NCI-H524 (cell line): ENCODE measurements at regions not wholly inside any gene's neighbourhood (a gene's known extent, or its start where the extent isn't known, plus 50 kb on each side); places are given as distances from the start of the nearest gene placed in this dataset.

Source experiments
- DNase-seq, 2 experiments: peaks; one replicate each; lab custom pipeline; 2025; lab: John Stamatoyannopoulos, UW

DNA sequence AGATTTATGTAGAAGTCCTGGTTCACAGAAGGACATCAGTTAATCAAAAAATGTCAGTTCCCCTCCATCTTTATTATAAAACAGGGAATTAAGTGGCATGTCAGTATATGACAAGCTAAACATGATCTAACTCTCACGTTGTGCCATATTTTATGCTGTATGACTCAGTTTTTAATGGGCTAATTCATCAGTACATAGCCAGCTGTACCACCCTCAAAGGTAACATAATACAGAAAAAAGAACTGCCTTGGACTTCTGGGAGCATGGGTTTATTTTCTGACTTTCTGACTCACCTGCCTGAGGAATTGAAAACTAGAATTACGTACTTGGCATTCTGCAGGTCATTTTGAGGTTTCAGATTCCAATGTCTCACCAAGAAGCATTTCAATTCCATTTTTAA lies 135.7 kb downstream of the CMPK2 start:
- DNase-seq = no peak

DNA sequence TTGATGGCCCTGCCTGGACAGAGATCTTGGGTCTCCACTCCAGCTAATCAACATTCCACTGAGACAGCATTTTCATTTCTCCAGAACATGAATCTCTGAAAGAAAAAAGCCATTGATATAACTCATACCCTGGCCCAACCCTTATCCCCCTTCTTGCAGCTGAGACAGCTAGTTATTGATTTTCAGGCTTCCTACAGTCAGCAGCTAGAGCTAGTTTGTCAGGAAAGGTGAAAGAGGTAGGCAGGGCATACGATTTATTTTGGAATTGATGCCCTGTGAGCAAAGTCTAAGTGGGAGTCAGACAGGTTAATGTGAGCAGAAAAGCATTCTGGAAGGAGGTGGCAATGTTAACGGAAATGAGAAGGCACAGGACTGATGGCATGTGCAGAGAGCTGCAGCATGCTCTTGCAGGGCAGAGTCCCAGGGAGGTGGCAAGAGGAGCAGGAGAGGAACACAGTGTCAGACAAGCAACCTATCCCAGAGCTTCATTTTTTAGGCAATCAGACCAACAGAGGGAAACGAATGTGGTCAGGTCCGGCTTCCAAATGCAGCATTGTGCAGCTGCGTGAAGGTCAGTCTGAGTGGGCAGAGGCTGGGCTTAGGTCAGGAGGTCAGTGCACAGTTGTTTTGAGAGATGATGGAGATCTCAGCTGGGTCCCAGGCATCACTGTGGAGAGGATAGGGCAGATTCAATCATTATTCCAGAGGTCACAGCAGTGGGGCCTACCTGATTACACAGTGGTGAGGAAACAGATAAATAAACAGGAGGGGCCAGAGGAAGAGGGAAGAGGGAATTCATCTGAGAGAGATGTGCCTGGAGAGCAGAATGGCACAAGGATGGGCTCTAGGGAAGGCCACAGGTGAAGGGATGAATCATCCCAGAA lies 134.8 kb downstream of the CMPK2 start:
- no peak for DNase-seq

DNA sequence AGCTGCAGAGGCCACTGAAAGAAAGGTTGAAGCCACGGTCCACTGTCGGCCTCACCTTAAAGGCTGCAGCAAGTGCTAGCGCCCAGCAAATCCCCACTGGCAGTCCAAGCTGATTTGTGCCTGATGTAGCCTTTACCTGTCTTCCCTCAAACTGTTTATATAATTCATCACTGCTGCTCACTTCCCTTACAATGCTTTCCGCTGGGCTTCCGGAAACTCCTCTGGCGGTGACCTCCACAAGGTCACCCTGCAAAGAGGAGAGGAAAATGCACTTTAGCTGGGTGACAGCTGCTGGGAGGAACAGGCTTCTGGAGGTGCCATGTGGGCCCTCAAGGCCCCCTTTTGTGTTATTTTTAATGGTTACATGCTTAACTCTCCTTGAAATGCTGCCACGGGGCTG lies 126.2 kb downstream of the CMPK2 start:
- no peak for DNase-seq

DNA sequence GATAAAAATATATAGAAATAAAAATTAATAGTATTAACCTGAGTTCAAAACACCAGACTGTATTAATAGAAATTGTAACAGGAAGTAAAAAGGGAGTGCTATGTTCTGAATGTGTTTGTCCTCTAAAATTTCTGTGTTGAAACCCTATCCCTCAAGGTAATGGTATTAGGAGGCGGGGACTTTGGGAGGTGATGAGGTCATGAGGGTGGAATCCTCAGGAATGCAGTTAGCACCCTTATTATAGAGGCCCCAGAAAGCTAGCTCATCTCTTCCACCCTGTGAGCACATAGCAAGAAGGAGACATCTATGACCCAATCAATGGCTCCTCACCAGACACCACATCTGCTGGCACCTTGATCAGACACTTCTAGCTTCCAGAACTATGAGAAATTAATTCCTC lies 124.5 kb downstream of the CMPK2 start:
- no peak for DNase-seq

DNA sequence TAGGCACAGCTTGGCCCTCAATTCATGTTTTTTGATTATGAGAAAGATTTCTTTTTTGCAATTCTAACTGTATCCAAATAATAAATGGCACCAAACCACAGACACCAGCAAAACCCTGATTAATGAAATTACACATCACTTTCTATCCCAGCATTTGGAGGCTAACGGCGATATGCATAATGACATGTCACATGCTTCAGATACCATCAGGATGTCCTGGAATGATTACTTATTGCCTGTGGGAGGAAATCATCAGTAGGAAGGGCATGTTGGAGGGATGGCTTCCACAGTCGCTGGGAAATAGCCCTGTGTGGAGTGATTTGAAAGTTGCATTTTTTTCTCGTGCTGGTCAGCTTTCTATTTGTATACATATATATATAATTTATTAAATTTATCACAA lies 121.7 kb downstream of the CMPK2 start:
- DNase-seq = no peak

DNA sequence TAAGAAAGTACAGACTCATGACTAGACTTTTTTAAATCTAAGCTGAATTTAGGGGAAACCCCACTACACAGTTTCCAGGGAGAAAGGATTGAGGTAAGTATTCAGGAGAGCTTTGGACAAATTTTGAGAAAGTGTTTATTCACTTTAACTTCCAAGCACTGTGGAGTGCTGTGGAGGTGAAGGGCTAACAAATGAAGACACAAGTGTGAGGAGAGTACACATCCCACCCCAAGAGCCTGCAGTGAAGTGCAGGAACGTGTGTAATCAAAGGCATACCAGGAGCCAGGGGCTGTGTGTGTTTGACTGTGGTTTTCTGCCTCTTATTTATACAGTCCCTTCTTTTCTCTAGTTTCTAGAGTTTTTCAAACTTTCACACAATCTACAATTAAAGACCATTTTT lies 118.3 kb downstream of the CMPK2 start:
- no peak for DNase-seq

DNA sequence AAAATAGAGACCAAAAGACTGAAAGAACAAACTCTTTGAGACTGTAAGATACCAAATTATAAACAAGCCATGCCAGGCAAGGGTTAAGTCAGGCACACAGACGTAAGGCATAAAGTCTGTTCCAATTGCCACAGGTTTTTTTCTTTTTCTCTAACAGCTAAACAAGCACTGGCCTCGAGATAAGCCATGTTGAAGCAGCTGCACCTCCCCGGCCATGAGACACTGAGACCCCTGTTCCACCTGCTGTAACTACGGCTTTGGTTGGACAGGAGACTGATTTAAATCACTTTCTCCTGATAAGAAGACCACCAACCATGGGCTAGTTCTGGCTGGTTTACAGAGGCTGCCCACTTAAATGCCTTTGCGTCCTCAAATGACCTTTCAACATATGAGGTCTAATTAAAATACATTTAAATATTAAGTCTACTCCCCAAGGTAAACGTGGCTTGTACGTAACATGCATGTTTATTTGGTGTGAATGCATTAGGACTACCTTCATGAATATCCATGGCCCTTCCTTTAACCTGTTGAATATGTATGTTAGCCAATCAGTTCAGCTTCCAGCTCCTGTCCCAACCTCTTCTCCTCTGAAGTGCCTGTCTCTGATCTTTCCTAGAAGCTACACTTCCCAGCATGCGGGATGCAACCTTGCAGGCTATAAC lies 117.2 kb downstream of the CMPK2 start:
- DNase-seq = no peak

DNA sequence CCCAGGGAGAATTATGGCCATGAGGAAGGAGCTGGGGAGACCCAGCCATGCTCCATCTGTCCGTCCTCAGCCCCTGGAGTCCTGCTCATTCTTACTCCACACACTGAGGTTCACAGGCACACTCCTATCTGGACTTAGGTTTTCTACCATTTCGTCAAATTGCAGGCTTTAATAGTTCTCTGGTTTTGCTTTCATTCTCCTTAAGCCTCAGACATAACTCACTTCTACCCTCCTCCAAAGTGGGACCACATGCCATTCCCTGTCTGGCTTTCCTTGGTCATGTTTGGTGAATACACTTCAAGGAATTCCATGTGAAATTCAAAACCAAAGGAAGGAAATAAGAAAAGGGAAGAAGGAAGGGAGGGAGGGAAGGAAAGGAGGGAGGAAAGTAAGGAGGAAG lies 115.7 kb downstream of the CMPK2 start:
- DNase-seq = no peak

DNA sequence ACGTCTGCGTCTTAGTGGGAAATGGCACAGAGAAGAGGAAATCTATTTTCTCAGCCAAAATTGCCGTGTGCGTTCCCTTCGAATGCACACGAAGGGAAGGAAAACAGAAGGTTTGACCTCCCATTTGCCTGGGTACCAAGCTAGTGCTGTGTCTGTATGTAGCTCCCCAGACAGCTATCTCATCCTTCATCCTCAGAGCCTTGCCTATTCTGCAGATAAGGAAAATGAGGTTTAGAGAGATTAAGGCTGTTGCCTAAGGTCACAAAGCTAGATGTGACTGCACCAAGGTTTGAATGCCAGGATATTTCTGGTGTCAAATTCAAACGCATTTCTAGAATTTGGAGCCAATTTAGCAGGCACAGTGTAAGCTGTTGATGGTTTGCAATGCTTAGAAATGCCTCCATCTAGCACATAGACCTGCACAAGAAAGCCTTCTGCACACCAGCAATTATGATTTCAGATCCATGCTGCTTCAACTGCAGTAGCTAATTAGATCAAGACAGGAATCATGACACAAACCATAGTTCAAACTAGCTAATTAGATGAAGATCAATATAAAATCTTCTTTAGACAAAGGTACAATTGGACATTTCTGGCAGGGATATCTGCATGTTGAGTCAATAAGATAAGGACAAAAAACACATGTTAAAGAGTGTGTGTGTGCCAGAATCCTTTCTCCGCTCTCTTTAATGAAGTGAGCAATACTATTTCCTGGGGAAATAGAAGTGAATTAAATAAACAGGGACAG lies 115.1 kb downstream of the CMPK2 start:
- DNase-seq = no peak

DNA sequence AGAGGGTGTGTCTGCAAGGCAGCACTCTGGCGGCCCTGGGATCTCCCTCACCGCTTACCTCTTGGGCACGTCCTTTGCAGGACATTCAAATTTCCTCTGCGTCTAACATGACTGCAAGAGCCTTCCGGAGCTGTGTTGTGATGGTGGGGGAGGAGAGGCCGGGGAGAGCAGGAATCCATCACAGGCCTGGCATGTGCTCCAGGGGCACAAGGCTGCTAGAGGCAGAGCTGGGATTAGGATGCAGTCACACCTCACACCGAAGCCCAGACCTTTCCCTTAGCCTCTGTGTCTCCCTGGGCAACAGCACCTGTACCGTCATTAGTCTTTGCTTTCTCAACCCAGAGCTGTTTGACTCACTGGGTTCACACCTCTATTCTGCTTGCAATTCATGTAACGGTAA lies 111.3 kb downstream of the CMPK2 start:
- no peak for DNase-seq

DNA sequence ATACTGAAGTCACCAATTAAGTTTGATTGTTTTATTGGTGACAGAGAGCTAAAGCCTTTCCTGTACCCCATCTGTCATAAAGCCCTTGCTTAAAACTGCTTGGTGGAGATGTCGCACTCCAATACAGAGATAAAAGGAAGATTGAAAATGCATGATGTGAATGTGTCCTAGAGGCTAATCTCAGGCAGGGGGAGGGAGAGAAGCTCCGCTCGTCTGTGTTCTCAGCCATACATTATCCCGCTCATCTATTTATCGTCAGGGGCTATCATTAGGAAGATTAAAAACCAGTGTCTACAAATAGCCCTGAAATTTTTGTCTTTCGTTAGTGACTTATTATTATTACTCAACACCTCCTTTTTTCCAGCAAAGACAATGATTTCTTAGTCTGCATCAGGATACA lies 110.3 kb downstream of the CMPK2 start:
- DNase-seq = no peak

DNA sequence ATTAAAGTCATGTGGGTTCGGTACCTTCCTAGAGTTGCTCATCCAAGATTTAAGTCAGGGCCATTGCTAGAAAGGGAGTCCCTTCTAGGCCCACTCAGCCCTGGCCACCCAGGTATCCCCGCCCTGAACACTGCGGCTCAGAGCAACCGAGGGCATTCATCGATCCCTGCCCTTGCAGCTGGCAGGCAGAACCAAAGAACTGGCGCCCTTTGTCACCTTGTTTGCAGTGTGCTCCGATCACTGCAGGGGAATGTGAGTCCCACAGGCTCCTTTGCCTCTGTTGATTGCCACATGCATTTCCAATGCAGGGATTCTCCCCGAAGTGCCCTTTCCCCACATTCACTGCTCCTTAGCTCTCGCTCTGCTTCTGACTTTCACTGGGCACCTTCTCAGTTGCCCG lies 108.5 kb downstream of the CMPK2 start:
- DNase-seq = no peak

DNA sequence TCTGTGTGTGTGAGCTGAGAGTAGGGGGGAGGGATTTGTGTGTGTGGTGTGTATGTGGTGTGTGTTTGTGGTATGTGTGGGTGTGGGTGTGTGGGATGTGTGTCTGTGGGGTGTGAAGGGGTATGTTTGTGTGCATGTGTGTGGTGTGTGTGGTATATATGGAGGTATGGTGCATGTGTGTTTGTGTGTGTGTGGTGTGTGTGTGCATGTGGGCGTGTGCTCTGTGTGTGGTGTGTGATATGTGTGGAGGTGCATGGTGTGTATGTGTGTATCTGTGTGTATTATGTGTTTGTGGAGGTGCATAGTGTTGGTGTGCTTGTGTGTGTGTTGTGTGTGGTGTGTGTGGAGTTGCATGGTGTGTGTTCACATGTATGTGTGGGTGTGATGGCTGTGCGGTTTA lies 106.0 kb downstream of the CMPK2 start:
- no peak for DNase-seq

DNA sequence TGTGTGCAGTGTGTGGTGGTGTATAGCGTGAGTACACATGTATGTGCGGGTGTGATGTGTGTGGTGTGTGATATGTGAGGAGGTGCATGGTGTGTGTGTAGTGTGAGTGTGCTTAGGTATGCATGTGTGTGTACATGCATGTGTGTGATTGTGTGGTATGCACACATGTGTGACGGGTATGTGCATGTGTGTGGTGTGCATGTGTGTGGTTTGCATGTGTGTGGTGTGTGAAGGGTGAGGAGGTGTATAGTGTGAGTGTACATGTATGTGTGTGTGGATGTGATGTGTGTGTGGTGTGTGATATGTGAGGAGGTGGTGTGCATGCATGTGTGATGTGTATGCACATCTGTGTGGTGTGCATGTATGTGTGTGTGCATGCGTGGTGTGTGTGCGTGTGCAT lies 105.6 kb downstream of the CMPK2 start:
- no peak for DNase-seq

DNA sequence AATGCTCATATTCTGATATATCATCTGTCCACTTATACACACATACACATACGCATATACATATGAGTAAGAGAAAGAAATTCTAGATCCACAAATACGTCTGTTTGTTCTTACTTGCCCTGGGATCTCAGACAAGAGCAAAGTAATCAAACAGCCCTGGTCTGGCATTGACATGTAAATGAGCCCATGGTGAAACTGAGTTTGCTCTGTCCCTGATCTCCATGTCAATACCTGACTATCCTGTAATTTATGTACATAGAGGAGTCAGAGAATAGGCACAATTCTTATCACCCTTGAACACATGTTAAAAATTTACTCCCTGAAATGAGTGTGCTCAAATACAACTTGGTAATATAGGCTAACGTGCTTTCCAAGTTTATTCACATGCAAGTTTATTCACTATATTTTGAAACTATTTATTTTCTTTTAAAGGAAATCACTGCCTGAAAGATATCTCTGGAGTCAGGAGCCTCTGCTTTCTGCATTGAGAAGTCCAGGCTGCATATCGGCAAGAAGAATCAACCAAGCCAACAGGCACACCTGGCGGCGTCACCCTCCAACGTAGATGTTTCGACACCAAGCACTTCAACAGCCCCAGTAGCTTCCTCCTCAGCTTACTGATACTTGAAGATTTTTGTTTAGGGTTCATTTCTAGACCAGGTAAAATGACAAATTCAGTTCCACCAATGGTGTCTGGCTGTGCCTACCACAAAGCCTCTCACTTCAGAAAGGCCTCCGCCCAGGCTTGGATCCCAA lies 100.6 kb downstream of the CMPK2 start:
- DNase-seq = no peak

DNA sequence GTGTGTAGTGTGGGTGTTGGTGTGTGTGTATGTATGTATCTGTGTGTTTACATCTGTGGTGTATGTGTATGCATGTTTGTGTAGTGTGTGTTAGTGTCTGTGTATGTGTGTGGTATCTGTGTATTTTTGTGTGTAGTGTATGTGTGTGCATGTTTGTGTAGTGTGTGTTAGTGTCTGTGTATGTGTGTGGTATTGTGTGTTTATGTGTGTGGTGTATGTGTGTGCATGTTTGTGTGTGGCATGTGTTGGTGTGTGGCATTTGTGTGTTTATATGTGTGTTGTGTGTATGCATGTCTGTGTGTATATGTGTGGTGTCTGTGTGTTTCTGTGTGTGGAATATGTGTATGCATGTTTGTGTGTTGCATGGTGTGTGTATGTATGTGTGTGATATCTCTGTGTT lies 96.4 kb downstream of the CMPK2 start:
- no peak for DNase-seq

DNA sequence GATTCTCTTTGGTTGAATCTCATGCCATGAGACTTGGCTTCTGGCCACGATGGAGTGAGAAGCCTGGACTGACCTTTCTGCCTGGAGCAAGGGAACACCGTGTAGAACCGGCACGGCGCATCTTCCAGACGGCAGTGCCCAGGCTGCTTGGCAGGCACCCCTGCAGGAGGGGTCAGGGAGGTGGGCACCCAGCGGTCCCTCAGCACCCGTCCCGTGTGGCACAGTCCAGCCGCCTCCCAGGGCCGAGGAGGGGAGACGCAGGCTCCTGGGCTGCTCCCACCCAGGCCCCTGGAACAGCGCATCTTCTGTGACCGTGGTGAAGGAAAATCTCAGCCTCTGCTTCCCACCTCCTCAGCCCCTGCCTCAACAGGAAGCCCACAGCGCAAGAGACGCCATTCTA lies 95.7 kb downstream of the CMPK2 start:
- no peak for DNase-seq

DNA sequence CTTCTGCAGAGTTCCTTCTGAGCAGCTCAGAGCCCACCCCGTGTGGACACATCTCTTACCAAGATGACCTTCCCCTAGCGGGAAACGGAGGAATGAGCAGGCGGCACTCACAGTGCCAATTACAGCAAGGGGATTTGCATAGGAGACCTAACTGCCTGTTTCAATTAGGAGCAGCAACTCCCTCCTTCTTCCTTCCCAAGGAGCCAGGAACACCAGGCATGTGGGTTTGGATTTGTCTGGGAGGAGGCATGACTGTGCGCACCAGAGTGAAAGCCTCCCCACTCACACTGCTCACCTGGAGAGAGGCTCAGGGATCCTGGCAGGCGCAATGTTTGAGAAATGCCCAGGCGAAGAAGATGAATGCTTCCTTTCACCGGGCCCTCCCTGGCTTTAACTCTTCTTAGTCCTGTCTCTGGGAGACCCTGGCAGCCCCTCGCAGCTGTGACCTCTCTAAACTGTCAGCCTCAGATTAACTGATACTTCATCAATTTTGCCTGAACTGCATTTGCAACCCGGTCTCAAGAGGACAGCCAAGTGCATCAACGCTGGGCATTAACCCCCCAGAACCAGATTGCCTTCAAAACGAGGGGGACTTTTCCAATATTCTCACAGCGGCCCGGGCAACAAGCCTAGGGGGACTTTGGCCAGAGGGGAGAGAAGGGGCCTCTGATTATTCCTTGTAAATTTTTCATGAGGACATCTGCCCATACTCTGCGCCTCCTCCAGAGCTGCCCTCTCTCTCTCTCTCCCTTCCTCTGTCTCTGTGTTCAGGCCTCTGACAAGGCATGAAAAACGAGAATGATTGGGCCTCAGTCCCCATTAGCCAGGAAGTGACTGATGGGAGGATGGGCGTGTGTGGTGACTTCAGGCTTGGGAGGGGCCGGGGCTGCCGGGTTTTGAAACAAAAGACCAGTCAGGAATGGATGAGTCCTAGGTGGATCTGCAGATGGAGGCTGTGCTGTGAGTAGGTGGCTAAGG lies 93.8 kb downstream of the CMPK2 start:
- DNase-seq = peak; percentile 92 to 93

DNA sequence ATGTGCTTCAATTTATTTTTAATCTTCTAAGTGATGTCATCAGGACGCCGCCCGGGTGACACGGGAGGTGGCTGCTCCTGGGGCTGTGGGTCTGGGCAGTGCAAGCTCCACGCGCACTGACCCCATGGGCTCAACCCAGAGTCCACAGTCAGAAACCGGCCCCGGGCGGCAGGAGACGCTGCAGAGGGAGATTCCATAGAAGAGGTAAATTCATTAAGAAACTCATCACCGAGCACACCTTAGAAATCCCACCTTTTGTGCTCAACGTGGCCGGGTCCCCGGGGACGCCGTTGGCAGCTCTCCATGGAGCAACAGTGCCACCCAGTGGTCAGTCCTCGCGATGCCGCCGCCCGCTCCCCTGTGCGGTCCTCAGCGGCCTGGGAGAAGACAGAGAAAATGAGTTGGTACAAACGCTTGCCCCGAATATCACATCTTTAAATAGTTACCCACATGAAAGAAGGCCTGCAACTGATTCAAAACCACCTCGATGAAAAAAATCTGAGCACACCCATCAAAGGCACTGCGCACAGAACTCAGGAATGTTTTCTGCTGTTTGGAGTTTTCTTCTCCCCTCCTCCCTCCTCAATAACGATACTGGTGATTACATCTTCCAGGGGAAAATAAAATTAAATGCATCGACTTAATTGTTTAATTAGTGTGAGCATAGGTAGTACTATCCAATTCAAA lies 92.6 kb downstream of the CMPK2 start:
- DNase-seq = peak; percentile 66 to 87

DNA sequence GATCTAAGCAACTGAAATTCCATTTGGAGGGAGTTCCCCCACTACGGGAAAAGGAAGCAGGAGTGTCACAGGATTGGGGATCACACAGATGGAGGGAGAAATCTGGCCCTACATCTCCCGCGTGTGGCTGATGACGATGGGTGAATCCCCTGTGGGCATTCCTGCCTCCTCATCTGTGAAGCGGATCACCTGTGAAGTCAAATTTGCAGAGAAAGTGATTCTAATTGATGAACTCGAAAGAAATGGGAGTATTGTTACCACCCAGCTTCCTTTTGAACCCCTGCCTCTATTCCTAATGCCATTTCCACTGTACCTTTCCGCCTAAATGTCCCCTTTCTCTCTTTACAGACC lies 92.0 kb downstream of the CMPK2 start:
- peak; percentile 1 to 53 for DNase-seq

DNA sequence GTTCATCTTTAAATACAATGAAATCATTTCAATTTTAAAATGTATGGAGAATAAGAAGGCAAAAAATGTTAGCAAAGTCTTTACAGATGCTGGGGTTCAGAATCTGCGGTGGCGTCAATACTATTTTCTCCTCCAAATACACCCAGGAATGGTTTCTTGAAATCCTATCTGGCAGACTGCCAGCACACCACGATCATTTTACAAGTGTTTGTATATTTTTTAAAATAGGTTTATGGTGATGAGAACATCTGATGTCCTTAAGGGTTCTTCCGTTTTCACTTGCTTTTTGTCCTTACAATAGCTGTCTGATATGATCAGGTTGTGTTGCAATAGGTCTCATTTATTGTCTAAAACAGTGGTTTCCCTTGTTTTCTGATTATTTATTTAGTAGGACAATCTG lies 89.6 kb downstream of the CMPK2 start:
- no peak for DNase-seq
